Vagina (tissue), 2 donors: ENCODE measurements at regions not wholly inside any gene's neighbourhood (a gene's known extent, or its start where the extent isn't known, plus 50 kb on each side); places are given as distances from the start of the nearest gene placed in this dataset.

Source experiments
- POLR2AphosphoS5 ChIP-seq, 2 donors: sonication (generic); formaldehyde crosslinking; IDR thresholded peaks; one replicate each; pipeline ENCODE4 v1.9.0; 2017; ENCODE audit warnings: antibody characterized with exemption in 2 of 2, mild to moderate bottlenecking in 2 of 2, low read depth in 1 of 2; ENCODE audit not compliant: insufficient read depth in 1 of 2
- TF ChIP-seq, protein P1 (sequence below), 3 experiments: fragments of 450-650 bp in 2 of 3; fragments of 200-600 bp in 1 of 3; sonication (generic) in 1 of 3; IDR thresholded peaks; one replicate each; pipeline ENCODE4 v1.5.1; 2017 to 2019; ENCODE audit warnings: antibody characterized with exemption in 3 of 3, mild to moderate bottlenecking in 2 of 3, moderate library complexity in 2 of 3

DNA sequence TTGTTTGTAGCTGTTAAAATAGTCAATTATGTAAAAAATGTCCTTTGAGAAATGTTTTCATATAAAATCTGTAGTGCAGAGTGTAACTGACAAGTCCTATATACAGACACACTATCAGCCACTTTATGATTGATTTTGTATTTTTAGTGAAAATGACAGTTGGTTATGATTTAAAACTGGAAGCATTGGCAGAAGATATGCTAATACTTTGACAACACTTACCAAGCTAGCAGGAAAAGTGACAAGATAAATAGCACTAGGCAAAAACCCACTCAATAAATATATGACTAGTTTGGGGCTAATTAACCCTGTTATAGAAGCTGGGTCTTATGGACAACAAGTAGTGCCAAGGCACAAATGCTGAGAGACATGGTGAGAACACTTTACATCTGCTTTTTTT is 772.9 kb upstream of the NOVA1 start:
- no peak for TF ChIP-seq POLR2AphosphoS5 (IDR thresholded peaks at IDR 0.05; ENCODE audit: insufficient read depth in 1 of 2, low read depth in 1 of 2)
- TF ChIP-seq, protein P1, sequence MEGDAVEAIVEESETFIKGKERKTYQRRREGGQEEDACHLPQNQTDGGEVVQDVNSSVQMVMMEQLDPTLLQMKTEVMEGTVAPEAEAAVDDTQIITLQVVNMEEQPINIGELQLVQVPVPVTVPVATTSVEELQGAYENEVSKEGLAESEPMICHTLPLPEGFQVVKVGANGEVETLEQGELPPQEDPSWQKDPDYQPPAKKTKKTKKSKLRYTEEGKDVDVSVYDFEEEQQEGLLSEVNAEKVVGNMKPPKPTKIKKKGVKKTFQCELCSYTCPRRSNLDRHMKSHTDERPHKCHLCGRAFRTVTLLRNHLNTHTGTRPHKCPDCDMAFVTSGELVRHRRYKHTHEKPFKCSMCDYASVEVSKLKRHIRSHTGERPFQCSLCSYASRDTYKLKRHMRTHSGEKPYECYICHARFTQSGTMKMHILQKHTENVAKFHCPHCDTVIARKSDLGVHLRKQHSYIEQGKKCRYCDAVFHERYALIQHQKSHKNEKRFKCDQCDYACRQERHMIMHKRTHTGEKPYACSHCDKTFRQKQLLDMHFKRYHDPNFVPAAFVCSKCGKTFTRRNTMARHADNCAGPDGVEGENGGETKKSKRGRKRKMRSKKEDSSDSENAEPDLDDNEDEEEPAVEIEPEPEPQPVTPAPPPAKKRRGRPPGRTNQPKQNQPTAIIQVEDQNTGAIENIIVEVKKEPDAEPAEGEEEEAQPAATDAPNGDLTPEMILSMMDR (IDR thresholded peaks at IDR 0.05): no peak
